OCI-LY3 (cell line): ENCODE measurements at regions not wholly inside any gene's neighbourhood (a gene's known extent, or its start where the extent isn't known, plus 50 kb on each side); places are given as distances from the start of the nearest gene placed in this dataset.

ENCODE experiments used
- H2AFZ ChIP-seq: fragments of 200-600, 300-600 bp; shearing (Covaris generic); 2 replicates; pipeline ENCODE4 v1.6.0; 2014; ENCODE audit warnings: antibody characterized with exemption, low read depth, low read length
- H3K27ac ChIP-seq: fragments of 200-600, 300-600 bp; sonication (generic); 2 replicates; pipeline ENCODE4 v1.5.1; 2014; ENCODE audit warnings: mild to moderate bottlenecking, low read length, moderate library complexity, mixed read lengths
- H3K27me3 ChIP-seq: fragments of 200-600, 300-600 bp; sonication (generic); 2 replicates; pipeline ENCODE4 v1.6.1; 2014; ENCODE audit warnings: low read depth, low read length, mixed read lengths
- H3K36me3 ChIP-seq: fragments of 200-600, 300-600 bp; sonication (generic); replicated peaks from 2 replicates; pipeline ENCODE3; 2014; ENCODE audit warnings: low read depth, low read length, mixed read lengths
- H3K4me1 ChIP-seq: fragments of 300-600, 200-600 bp; sonication (generic); 2 replicates; pipeline ENCODE4 v1.6.1; 2014; ENCODE audit warnings: low read length, mixed read lengths
- H3K4me2 ChIP-seq: fragments of 200-600, 300-600 bp; sonication (generic); 2 replicates; pipeline ENCODE4 v1.6.1; 2014; ENCODE audit warnings: low read length, mixed read lengths
- H3K4me3 ChIP-seq: fragments of 300-600, 200-600 bp; sonication (generic); 2 replicates; pipeline ENCODE4 v1.5.1; 2014; ENCODE audit warnings: antibody characterized with exemption, mild to moderate bottlenecking, low read length, moderate library complexity
- H3K79me2 ChIP-seq: fragments of 300-600, 200-600 bp; shearing (Covaris generic); 2 replicates; pipeline ENCODE4 v1.6.1; 2014; ENCODE audit warnings: mild to moderate bottlenecking, low read length, mixed read lengths
- H3K9ac ChIP-seq: fragments of 300-600, 200-600 bp; shearing (Covaris generic); 2 replicates; pipeline ENCODE4 v1.6.0; 2014; ENCODE audit warnings: mild to moderate bottlenecking, low read length, moderate library complexity
- H3K9me3 ChIP-seq: fragments of 200-600, 300-600 bp; shearing (Covaris generic); 2 replicates; pipeline ENCODE4 v1.6.1; 2014; ENCODE audit warnings: low read length, mixed read lengths; ENCODE audit not compliant: insufficient read depth
- H4K20me1 ChIP-seq: fragments of 200-600, 300-600 bp; sonication (generic); 2 replicates; pipeline ENCODE4 v1.6.1; 2016; ENCODE audit warnings: low read length, mixed read lengths; ENCODE audit not compliant: insufficient read depth
- CTCF ChIP-seq: fragments of 200-600, 300-600 bp; sonication (generic); IDR thresholded peaks from 2 replicates; pipeline ENCODE4 v1.5.1; 2014; ENCODE audit warnings: antibody characterized with exemption, low read length, low read depth
- EZH2phosphoT487 ChIP-seq: fragments of 200-600 bp; shearing (Covaris generic); IDR thresholded peaks from 2 replicates; pipeline ENCODE4 v1.6.1; 2018; ENCODE audit warnings: antibody characterized with exemption, mixed run types, low read depth

- TF ChIP-seq EZH2phosphoT487 (no peak), CTCF (no peak)
- no peak overlapping the region for H3K4me2 ChIP-seq
- H2AFZ ChIP-seq, result no peak overlapping the region
Measured at GRCh38 chr16:54712866-54713265, 217.8 kb upstream of the IRX5 start.

DNA sequence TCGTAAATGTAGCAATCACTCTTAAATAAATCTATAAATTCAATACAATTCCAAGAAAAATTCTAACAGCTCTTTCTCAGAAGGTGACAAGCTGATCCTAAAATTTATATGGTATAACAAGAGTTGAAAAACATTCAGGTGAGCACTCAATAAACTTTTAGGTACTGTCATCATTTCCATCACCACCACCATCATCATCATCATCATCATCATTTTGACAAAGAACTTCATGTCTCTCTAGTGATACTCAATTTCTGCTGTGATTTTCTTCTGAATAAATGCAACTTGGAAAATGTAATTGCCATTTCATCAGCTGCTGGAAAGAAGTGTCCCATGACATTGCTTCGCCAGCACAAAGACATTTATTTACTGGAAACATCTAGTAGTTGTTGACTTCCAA is 222.9 kb upstream of the IRX5 start:
- Histone ChIP-seq H3K27me3 (no peaks in the 10 kb centered on the region), H4K20me1 (no peaks in the 10 kb centered on the region), H3K4me2 (no peak overlapping the region), H3K36me3 (no peaks in the 10 kb centered on the region), H3K4me3 (no peak overlapping the region), H3K9ac (no peak overlapping the region), H2AFZ (no peak overlapping the region), H3K9me3 (no peaks in the 10 kb centered on the region), H3K27ac (no peak overlapping the region), H3K4me1 (no peaks in the 10 kb centered on the region), H3K79me2 (no peaks in the 10 kb centered on the region)
- TF ChIP-seq CTCF, result no peak
- TF ChIP-seq EZH2phosphoT487, result no peak

More at GRCh38 chr16:54712866-54713265, 217.8 kb upstream of the IRX5 start:
- H3K36me3 ChIP-seq, result no peaks in the 10 kb centered on the region
- H3K4me3 ChIP-seq, result no peak overlapping the region
- no peaks in the 10 kb centered on the region for H4K20me1 ChIP-seq
- H3K79me2 ChIP-seq, result no peaks in the 10 kb centered on the region
- H3K4me1 ChIP-seq, result no peaks in the 10 kb centered on the region
- no peaks in the 10 kb centered on the region for H3K27me3 ChIP-seq
- H3K9ac ChIP-seq, result no peak overlapping the region
- no peaks in the 10 kb centered on the region for H3K9me3 ChIP-seq
- no peak overlapping the region for H3K27ac ChIP-seq

- no peaks in the 10 kb centered on the region for H4K20me1 ChIP-seq
Measured at GRCh38 chr16:54706406-54706805, 224.3 kb upstream of the IRX5 start.

GRCh38 chr16:54703339-54703738 is 227.3 kb upstream of the IRX5 start:
- Histone ChIP-seq H3K4me3 (no peak overlapping the region), H3K4me2 (no peak overlapping the region), H4K20me1 (no peaks in the 10 kb centered on the region), H3K9ac (no peak overlapping the region), H3K27me3 (no peaks in the 10 kb centered on the region), H3K9me3 (no peaks in the 10 kb centered on the region), H3K36me3 (no peaks in the 10 kb centered on the region), H2AFZ (no peak overlapping the region), H3K79me2 (no peaks in the 10 kb centered on the region), H3K4me1 (no peaks in the 10 kb centered on the region), H3K27ac (no peak overlapping the region)
- no peak for TF ChIP-seq CTCF

More at GRCh38 chr16:54706406-54706805, 224.3 kb upstream of the IRX5 start:
- Histone ChIP-seq H3K27me3 (no peaks in the 10 kb centered on the region), H2AFZ (no peak overlapping the region), H3K27ac (no peak overlapping the region), H3K4me3 (no peak overlapping the region), H3K79me2 (no peaks in the 10 kb centered on the region), H3K9me3 (no peaks in the 10 kb centered on the region), H3K4me2 (no peak overlapping the region), H3K9ac (no peak overlapping the region), H3K36me3 (no peaks in the 10 kb centered on the region), H3K4me1 (no peaks in the 10 kb centered on the region)
- TF ChIP-seq EZH2phosphoT487 (no peak), CTCF (no peak)
